ENCODE measurements at regions not wholly inside any gene's neighbourhood (a gene's known extent, or its start where the extent isn't known, plus 50 kb on each side); places are given as distances from the start of the nearest gene placed in this dataset.

- POLR2A ChIA-PET = no interaction called here
- no peak for FAIRE-seq
- ATAC-seq = no peak
Observed at GRCh38 chr5:171701100-171701541, 84.5 kb upstream of the SMIM23 start.

GRCh38 chr5:171702135-171702770 is 83.4 kb upstream of the SMIM23 start:
- Histone ChIP-seq H3K4me1 (no peaks in the 10 kb centered on the region), H3K9me3 (no peaks in the 10 kb centered on the region), H3K4me3 (no peak overlapping the region), H3K27ac (no peak overlapping the region), H3K4me2 (no peak overlapping the region)
- POLR2A ChIA-PET = no interaction called here
- no peak for DNase-seq (ENCODE audit: low read depth in 1 of 2, low spot score in 1 of 2)
- no peak for TF ChIP-seq PHF8 (IDR thresholded peaks at IDR 0.05; ENCODE audit: borderline replicate concordance, low read depth)
- TF ChIP-seq ESRRA (IDR thresholded peaks at IDR 0.05; ENCODE audit: borderline replicate concordance, low read length) = no peak
- no peak for TF ChIP-seq MAZ (IDR thresholded peaks at IDR 0.05; ENCODE audit: borderline replicate concordance, low read depth, low read length)
- TF ChIP-seq FOXS1 (CRISPR knock-in tag; IDR thresholded peaks at IDR 0.05) = no peak
- FAIRE-seq = no peak
- ATAC-seq = no peak
- 53% methylated on average over 12 of the region's 13 CpGs for WGBS (ENCODE audit: missing lambda C conversion rate)
- CTCF ChIA-PET = no interaction called here

More at GRCh38 chr5:171701100-171701541, 84.5 kb upstream of the SMIM23 start:
- 74% methylated on average over 10 of the region's 10 CpGs for WGBS (ENCODE audit: missing lambda C conversion rate)
- CTCF ChIA-PET = interaction anchor here (0.6 kb wide), 1 partner anchor 94 kb away, joined by 3 read pairs; no protein-coding TSS in a partner anchor
- H3K4me2 ChIP-seq = no peak overlapping the region
- H3K4me3 ChIP-seq = no peak overlapping the region
- TF ChIP-seq JUNB (IDR thresholded peaks at IDR 0.05) (no peak), SREBF2 (IDR thresholded peaks at IDR 0.05) (no peak), ELK1 (IDR thresholded peaks at IDR 0.05; ENCODE audit: low read depth, low read length) (no peak), FOSL2 (IDR thresholded peaks at IDR 0.05) (no peak), FOSL2 (CRISPR knock-in tag; IDR thresholded peaks at IDR 0.05) (no peak), ZNF302 (CRISPR knock-in tag; IDR thresholded peaks at IDR 0.05) (no peak), FOXS1 (CRISPR knock-in tag; IDR thresholded peaks at IDR 0.05) (no peak), HOXA7 (CRISPR knock-in tag; IDR thresholded peaks at IDR 0.05) (no peak), RFX5 (IDR thresholded peaks at IDR 0.05) (no peak), EHMT2 (IDR thresholded peaks at IDR 0.05; ENCODE audit: low read depth) (no peak), TFCP2L1 (CRISPR knock-in tag; IDR thresholded peaks at IDR 0.05) (no peak), CBX8 (IDR thresholded peaks at IDR 0.05) (no peak), MAFK (IDR thresholded peaks at IDR 0.05; ENCODE audit: partially characterized antibody) (no peak), PHF8 (IDR thresholded peaks at IDR 0.05; ENCODE audit: borderline replicate concordance, low read depth) (no peak), CHD2 (IDR thresholded peaks at IDR 0.05; ENCODE audit: low read length, partially characterized antibody) (no peak)
- H3K4me1 ChIP-seq = no peaks in the 10 kb centered on the region
- H3K27ac ChIP-seq = no peak overlapping the region
- H3K9me3 ChIP-seq = no peaks in the 10 kb centered on the region
- no peak for DNase-seq (ENCODE audit: low read depth in 1 of 2, low spot score in 1 of 2)

- FAIRE-seq = no peak
- 71% methylated on average over 11 of the region's 11 CpGs for WGBS (ENCODE audit: missing lambda C conversion rate)
- TF ChIP-seq HOXB5 (CRISPR knock-in tag; IDR thresholded peaks at IDR 0.05) (no peak), MYC (IDR thresholded peaks at IDR 0.05; ENCODE audit: borderline replicate concordance, low read length) (no peak), RCOR1 (IDR thresholded peaks at IDR 0.05; ENCODE audit: low read depth, low read length) (no peak), SREBF2 (IDR thresholded peaks at IDR 0.05) (no peak), KDM1A (IDR thresholded peaks at IDR 0.05; ENCODE audit: low read depth) (no peak), CBX8 (IDR thresholded peaks at IDR 0.05) (no peak), TP53 (CRISPR knock-in tag; IDR thresholded peaks at IDR 0.05) (no peak), HDAC2 (IDR thresholded peaks at IDR 0.05) (no peak), HEYL (CRISPR knock-in tag; IDR thresholded peaks at IDR 0.05) (no peak), USF2 (IDR thresholded peaks at IDR 0.05) (no peak), BCL3 (IDR thresholded peaks at IDR 0.05) (no peak), EHMT2 (IDR thresholded peaks at IDR 0.05; ENCODE audit: low read depth) (no peak), RARB (CRISPR knock-in tag; IDR thresholded peaks at IDR 0.05) (no peak), PBX3 (IDR thresholded peaks at IDR 0.05) (no peak), HES2 (IDR thresholded peaks at IDR 0.05) (no peak), ZNF302 (CRISPR knock-in tag; IDR thresholded peaks at IDR 0.05) (no peak), BHLHE40 (IDR thresholded peaks at IDR 0.05; ENCODE audit: low read depth, low read length) (no peak)
- H3K27ac ChIP-seq = no peak overlapping the region
- ChIA-PET CTCF (interaction anchor here (1.5 kb wide), 1 partner anchor 9 kb away, joined by 4 read pairs; no protein-coding TSS in a partner anchor), POLR2A (no interaction called here)
- no peak for DNase-seq (ENCODE audit: low read depth in 1 of 2, low spot score in 1 of 2)
- H3K9me3 ChIP-seq = no peaks in the 10 kb centered on the region
- ATAC-seq = no peak
- no peak overlapping the region for H3K4me3 ChIP-seq
- no peak overlapping the region for H3K4me2 ChIP-seq
- H3K4me1 ChIP-seq = no peaks in the 10 kb centered on the region
Observed at GRCh38 chr5:171703146-171703545, 82.5 kb upstream of the SMIM23 start.
